Neuronal stem cell (in vitro differentiated cells): ENCODE measurements at regions not wholly inside any gene's neighbourhood (a gene's known extent, or its start where the extent isn't known, plus 50 kb on each side); places are given as distances from the start of the nearest gene placed in this dataset.

Experiments used
- DNase-seq: peaks from one replicate; pipeline ENCODE4 v3.0.0-alpha.2; 2013; ENCODE audit warnings: low spot score
- H2AFZ ChIP-seq: one replicate; pipeline ENCODE4 v1.6.1; 2013; ENCODE audit warnings: mild to moderate bottlenecking, low read length, inconsistent platforms
- H2AK5ac ChIP-seq: 2 replicates; pipeline ENCODE4 v1.6.1; 2013; ENCODE audit warnings: low read depth, mild to moderate bottlenecking, inconsistent platforms, low read length, moderate library complexity, mixed read lengths
- H2BK120ac ChIP-seq: 2 replicates; pipeline ENCODE4 v1.6.1; 2013; ENCODE audit warnings: low read depth, mild to moderate bottlenecking, inconsistent platforms, low read length, moderate library complexity, mixed read lengths
- H2BK12ac ChIP-seq: one replicate; pipeline ENCODE4 v1.6.1; 2013; ENCODE audit warnings: low read length, inconsistent platforms
- H2BK15ac ChIP-seq: 2 replicates; pipeline ENCODE4 v1.6.1; 2013; ENCODE audit warnings: mild to moderate bottlenecking, low read length, inconsistent platforms, mixed read lengths
- H2BK5ac ChIP-seq: one replicate; pipeline ENCODE4 v1.6.1; 2013; ENCODE audit warnings: inconsistent platforms, mild to moderate bottlenecking, low read length, moderate library complexity
- H3K14ac ChIP-seq: one replicate; pipeline ENCODE4 v1.6.1; 2013; ENCODE audit warnings: low read length, inconsistent platforms
- H3K18ac ChIP-seq: 2 replicates; pipeline ENCODE4 v1.6.1; 2013; ENCODE audit warnings: low read length, inconsistent platforms
- H3K23ac ChIP-seq: 2 replicates; pipeline ENCODE4 v1.6.1; 2013; ENCODE audit warnings: low read depth, mild to moderate bottlenecking, mixed read lengths, low read length, inconsistent platforms; ENCODE audit not compliant: poor library complexity
- H3K27ac ChIP-seq: replicated peaks from 3 replicates; pipeline ENCODE4 v1.5.1; 2013; ENCODE audit warnings: low read length, inconsistent platforms
- H3K27me3 ChIP-seq, 3 experiments: 2 replicates each; pipeline ENCODE4 v1.6.1; 2013; ENCODE audit warnings: low read length in 3 of 3, mild to moderate bottlenecking in 2 of 3, inconsistent platforms in 1 of 3, low read depth in 1 of 3, mixed read lengths in 1 of 3, moderate library complexity in 1 of 3; ENCODE audit not compliant: control insufficient read depth in 3 of 3, insufficient read depth in 3 of 3
- H3K36me3 ChIP-seq, 2 donors: replicated peaks in 1 of 2; 2 replicates each; pipeline ENCODE4 v1.6.1; 2013; ENCODE audit warnings: low read length in 2 of 2; ENCODE audit not compliant: control insufficient read depth in 2 of 2, insufficient read depth in 2 of 2
- H3K4ac ChIP-seq: 2 replicates; pipeline ENCODE4 v1.6.1; 2013; ENCODE audit warnings: inconsistent platforms, mild to moderate bottlenecking, low read length, moderate library complexity
- H3K4me1 ChIP-seq, 2 donors: 1 replicate in 1 of 2; 2 replicates in 1 of 2; pipeline ENCODE4 v1.6.1; 2013; ENCODE audit warnings: low read length in 2 of 2, low read depth in 1 of 2; ENCODE audit not compliant: control insufficient read depth in 2 of 2, insufficient read depth in 1 of 2
- H3K4me2 ChIP-seq: one replicate; pipeline ENCODE4 v1.6.1; 2013; ENCODE audit warnings: mild to moderate bottlenecking, low read length, inconsistent platforms; ENCODE audit not compliant: insufficient read depth, poor library complexity, severe bottlenecking
- H3K4me3 ChIP-seq, 2 donors: 2 replicates each; pipeline ENCODE4 v1.5.1; 2013; ENCODE audit warnings: low read length in 2 of 2, mild to moderate bottlenecking in 2 of 2, inconsistent platforms in 1 of 2, moderate library complexity in 1 of 2
- H3K79me1 ChIP-seq: one replicate; pipeline ENCODE4 v1.6.1; 2013; ENCODE audit warnings: low read depth, mild to moderate bottlenecking, inconsistent platforms, low read length, moderate library complexity
- H3K9ac ChIP-seq: one replicate; pipeline ENCODE4 v1.6.1; 2013; ENCODE audit warnings: mild to moderate bottlenecking, low read depth, low read length, inconsistent platforms; ENCODE audit not compliant: poor library complexity
- H3K9me3 ChIP-seq, 2 donors: replicated peaks in 1 of 2; 2 replicates each; pipeline versions ENCODE3 to v1.6.1; 2013; ENCODE audit warnings: low read length in 2 of 2, mild to moderate bottlenecking in 2 of 2, inconsistent platforms in 1 of 2, low read depth in 1 of 2, mixed read lengths in 1 of 2, moderate library complexity in 1 of 2; ENCODE audit not compliant: control insufficient read depth in 2 of 2, insufficient read depth in 1 of 2
- H4K8ac ChIP-seq: one replicate; pipeline ENCODE4 v1.6.1; 2013; ENCODE audit warnings: low read depth, mild to moderate bottlenecking, inconsistent platforms, low read length, moderate library complexity
- H4K91ac ChIP-seq: one replicate; pipeline ENCODE4 v1.6.1; 2013; ENCODE audit warnings: low read length, low read depth, mild to moderate bottlenecking, inconsistent platforms; ENCODE audit not compliant: poor library complexity
- WGBS, 2 donors: extraction: QIAGEN DNeasy Blood & Tissue Kit; methylation state at CpG; one replicate each; pipeline ENCODE4 v1.1.7; 2013; ENCODE audit warnings: missing lambda C conversion rate in 2 of 2, mixed read lengths in 1 of 2; ENCODE audit not compliant: insufficient read length in 2 of 2, insufficient replicate concordance in 1 of 2; ENCODE audit errors: extremely low coverage in 2 of 2; 5-methylcytosine and 5-hydroxymethylcytosine counted together

DNA sequence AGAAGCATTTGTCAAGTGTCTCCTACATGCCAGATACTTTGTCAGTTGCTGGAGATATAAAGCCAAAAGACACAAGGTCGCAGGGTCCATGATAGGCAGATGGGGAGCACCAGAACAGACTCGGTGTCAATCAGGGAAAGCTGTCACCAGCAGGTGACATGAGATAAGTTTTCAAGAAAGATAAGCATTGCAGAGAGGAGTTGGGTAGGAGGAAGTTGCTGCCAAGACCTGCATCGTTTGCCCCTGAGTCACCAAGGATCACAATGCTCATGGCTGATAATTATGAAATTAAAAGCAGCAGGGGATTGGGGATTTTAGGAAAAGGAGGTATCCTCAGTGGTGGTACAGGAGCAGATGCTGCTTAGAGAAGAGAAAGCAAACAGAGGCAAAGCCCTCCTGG lies 551.1 kb upstream of the CDH11 start:
- Histone ChIP-seq H3K36me3 (no peaks in the 10 kb centered on the region), H3K9me3 (no peaks in the 10 kb centered on the region), H2BK5ac (no peak overlapping the region), H3K79me1 (no peaks in the 10 kb centered on the region), H3K4me2 (no peak overlapping the region), H3K23ac (no peak overlapping the region), H2BK120ac (no peak overlapping the region), H3K9ac (no peak overlapping the region), H4K91ac (no peak overlapping the region), H3K27me3 (no peaks in the 10 kb centered on the region), H3K27ac (no peak overlapping the region), H2BK15ac (no peak overlapping the region), H2AK5ac (no peak overlapping the region), H3K4me1 (no peaks in the 10 kb centered on the region), H3K18ac (no peak overlapping the region), H3K4me3 (no peak overlapping the region), H2BK12ac (no peak overlapping the region), H3K14ac (no peak overlapping the region), H2AFZ (no peak overlapping the region), H3K4ac (no peak overlapping the region), H4K8ac (no peak overlapping the region)
- no CpG with 5 or more reads among the region's 3 CpGs for WGBS, 2 donors
- no peak for DNase-seq

DNA sequence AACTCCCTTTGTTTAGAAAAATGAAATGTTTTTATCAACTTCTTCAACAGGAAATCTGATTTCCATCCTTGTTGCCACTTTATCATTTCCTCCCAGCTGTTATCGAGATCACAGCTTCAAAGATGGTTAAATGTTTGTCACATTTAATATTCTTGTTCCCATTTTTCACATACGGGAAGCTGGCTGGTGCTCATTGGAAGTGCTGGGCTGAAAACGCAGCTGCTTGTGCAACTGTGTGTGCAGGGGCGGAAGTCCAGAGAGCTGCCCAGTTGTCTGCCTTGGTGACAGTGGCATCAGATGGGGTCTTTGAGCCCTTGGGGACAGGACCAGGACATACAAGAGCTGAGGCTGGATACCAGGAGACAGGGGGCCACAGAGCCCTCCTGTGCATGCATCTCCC lies 549.2 kb upstream of the CDH11 start:
- Histone ChIP-seq H3K27ac (no peak overlapping the region), H3K36me3 (no peaks in the 10 kb centered on the region), H2BK12ac (no peak overlapping the region), H3K14ac (no peak overlapping the region), H4K91ac (no peak overlapping the region), H2BK5ac (no peak overlapping the region), H4K8ac (no peak overlapping the region), H3K9me3 (no peaks in the 10 kb centered on the region), H2BK15ac (no peak overlapping the region), H2AFZ (no peak overlapping the region), H3K9ac (no peak overlapping the region), H3K79me1 (no peaks in the 10 kb centered on the region), H3K18ac (peak overlapping the region; percentile 50), H2BK120ac (no peak overlapping the region), H3K23ac (no peak overlapping the region), H2AK5ac (no peak overlapping the region), H3K27me3 (no peaks in the 10 kb centered on the region), H3K4me1 (peaks cover 0 to 7% of the 10 kb centered on the region in 2 donors), H3K4me2 (no peak overlapping the region), H3K4me3 (no peak overlapping the region), H3K4ac (no peak overlapping the region)
- no peak for DNase-seq
- WGBS, 2 donors = no CpG with 5 or more reads among the region's 4 CpGs

DNA sequence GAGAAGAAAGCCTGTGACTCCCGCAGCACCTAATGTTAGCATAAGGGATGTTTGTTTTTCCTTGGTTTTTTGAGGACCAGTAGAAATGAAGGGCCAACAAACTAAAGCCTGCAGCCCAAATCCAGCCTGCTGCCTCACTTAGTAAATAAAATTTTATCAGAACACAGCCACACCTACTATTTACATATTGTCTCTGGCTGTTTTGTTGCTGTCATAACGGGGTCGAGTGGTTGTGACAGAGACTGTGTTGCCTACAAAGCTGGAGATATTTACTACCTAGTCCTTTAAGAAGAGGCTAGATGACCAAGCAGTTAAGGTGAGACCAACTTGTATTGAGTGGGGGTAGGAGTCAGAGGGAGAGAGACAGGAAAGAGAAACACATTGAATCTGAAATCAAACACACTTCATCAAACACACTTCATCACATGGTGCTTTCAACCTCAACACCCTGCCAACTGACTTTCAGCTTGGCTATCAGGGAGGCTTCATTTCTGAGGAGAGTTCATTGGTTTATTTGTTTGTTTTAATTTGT lies 546.3 kb upstream of the CDH11 start:
- no peak overlapping the region for H2AFZ ChIP-seq
- no peak overlapping the region for H3K14ac ChIP-seq
- H3K36me3 ChIP-seq = no peaks in the 10 kb centered on the region
- no peak overlapping the region for H3K23ac ChIP-seq
- H2BK120ac ChIP-seq = no peak overlapping the region
- no CpG with 5 or more reads among the region's 3 CpGs for WGBS, 2 donors
- no peak overlapping the region for H3K4me2 ChIP-seq
- H3K9me3 ChIP-seq = no peaks in the 10 kb centered on the region
- H3K79me1 ChIP-seq = no peaks in the 10 kb centered on the region
- no peak overlapping the region for H2BK5ac ChIP-seq
- no peaks in the 10 kb centered on the region for H3K27me3 ChIP-seq
- H4K8ac ChIP-seq = no peak overlapping the region
- H3K18ac ChIP-seq = no peak overlapping the region
- H3K9ac ChIP-seq = no peak overlapping the region
- no peak for DNase-seq
- no peak overlapping the region for H3K4me3 ChIP-seq
- no peak overlapping the region for H3K27ac ChIP-seq
- H3K4ac ChIP-seq = no peak overlapping the region
- H3K4me1 ChIP-seq = peaks cover 0 to 11% of the 10 kb centered on the region in 2 donors
- H2AK5ac ChIP-seq = no peak overlapping the region
- no peak overlapping the region for H4K91ac ChIP-seq
- no peak overlapping the region for H2BK12ac ChIP-seq
- no peak overlapping the region for H2BK15ac ChIP-seq

DNA sequence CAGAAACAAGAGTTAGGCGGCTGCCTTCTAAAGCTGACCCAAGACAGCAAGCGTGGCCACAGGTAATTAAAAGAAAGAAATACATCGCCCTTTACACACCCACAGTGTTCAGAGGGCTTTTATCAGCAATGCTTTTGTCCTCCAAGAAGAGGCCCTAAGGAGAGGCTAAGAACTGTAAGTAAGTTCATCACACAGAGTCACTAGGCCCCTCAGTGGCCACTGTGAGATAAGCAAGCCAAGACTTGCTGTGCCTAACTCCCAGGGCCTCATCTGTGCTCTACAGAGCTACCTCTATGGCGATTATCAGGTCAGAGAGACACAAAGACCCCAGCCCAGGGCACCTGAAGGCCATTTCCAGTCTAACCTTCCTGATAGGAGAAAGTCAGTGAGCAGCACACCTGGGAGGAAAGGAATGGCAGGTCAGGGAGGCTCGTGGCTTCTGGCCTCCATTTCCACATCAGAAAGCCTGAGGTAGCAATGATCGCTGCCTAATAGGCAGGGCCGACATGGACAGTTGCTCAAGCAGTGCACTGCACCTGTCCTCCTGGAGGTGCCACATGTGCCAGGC lies 545.2 kb upstream of the CDH11 start:
- Histone ChIP-seq H3K23ac (no peak overlapping the region), H3K79me1 (no peaks in the 10 kb centered on the region), H4K91ac (no peak overlapping the region), H3K4me1 (peaks cover 0 to 11% of the 10 kb centered on the region in 2 donors), H3K9me3 (no peaks in the 10 kb centered on the region), H2BK5ac (no peak overlapping the region), H3K4ac (no peak overlapping the region), H2BK15ac (no peak overlapping the region), H4K8ac (no peak overlapping the region), H3K4me3 (no peak overlapping the region), H2AFZ (no peak overlapping the region), H3K27me3 (no peaks in the 10 kb centered on the region), H2BK120ac (no peak overlapping the region), H3K18ac (peak overlapping the region; percentile 20), H3K27ac (peak overlapping the region; percentile 13), H3K14ac (no peak overlapping the region), H3K4me2 (no peak overlapping the region), H2BK12ac (no peak overlapping the region), H2AK5ac (no peak overlapping the region), H3K36me3 (no peaks in the 10 kb centered on the region), H3K9ac (no peak overlapping the region)
- DNase-seq = no peak
- no CpG with 5 or more reads among the region's 7 CpGs for WGBS, 2 donors
